ENCODE measurements at regions not wholly inside any gene's neighbourhood (a gene's known extent, or its start where the extent isn't known, plus 50 kb on each side); places are given as distances from the start of the nearest gene placed in this dataset.

DNA sequence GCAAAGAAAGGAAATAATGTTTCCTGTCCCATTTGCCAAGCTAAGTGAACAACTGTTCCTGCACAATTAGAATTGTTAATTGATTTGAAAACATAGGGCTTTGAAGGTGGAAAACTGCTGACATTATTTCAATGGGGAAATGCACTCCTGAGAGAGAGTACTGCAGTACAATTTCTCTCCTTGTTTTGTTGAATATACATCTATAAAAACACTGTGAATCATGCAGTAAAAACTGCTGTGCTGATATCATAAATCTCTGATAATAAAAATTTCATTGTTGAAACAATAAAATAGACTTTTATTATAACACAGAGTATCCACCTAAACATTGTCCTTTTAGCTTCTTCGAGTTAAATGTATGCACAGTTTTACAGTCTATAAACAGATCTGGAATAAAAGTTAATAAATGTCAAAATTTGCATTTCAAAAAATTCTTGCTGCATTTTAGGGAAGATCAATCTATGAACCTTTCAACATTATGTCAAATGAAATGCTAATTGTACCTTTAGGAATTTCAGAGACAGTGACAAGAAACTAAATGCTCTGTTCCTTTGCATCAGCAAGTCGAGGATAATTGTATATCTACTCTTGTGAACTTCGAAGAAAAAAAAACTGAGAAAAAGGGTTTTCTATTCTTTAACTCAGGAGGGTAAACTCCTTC lies 328.2 kb upstream of the DACH1 start:
- Histone ChIP-seq H3K4me3 (ENCODE audit: low read depth, low read length, poor library complexity, severe bottlenecking) (no peak overlapping the region), H3K79me2 (ENCODE audit: insufficient read depth, low read length) (no peaks in the 10 kb centered on the region), H3K36me3 (ENCODE audit: insufficient read depth, low read length) (no peaks in the 10 kb centered on the region), H3K27me3 (ENCODE audit: insufficient read depth, low read length) (no peaks in the 10 kb centered on the region), H2AFZ (ENCODE audit: low read length) (no peak overlapping the region), H3F3A (ENCODE audit: insufficient read depth, low read length) (no peaks in the 10 kb centered on the region), H3K9me3 (ENCODE audit: low read length) (no peaks in the 10 kb centered on the region), H3K4me1 (ENCODE audit: insufficient read depth, low read length, severe bottlenecking) (no peaks in the 10 kb centered on the region), H3K9me2 (ENCODE audit: low read depth, low read length) (no peaks in the 10 kb centered on the region), H3K27ac (ENCODE audit: low read depth, low read length, poor library complexity, severe bottlenecking) (no peak overlapping the region), H3K9ac (ENCODE audit: low read length) (no peak overlapping the region), H4K20me1 (ENCODE audit: insufficient read depth, low read length) (no peaks in the 10 kb centered on the region), H3K4me2 (ENCODE audit: low read length) (no peak overlapping the region)
- no peak for TF ChIP-seq EZH2 (IDR thresholded peaks at IDR 0.05; ENCODE audit: borderline replicate concordance, low read length)
- TF ChIP-seq, protein P1, sequence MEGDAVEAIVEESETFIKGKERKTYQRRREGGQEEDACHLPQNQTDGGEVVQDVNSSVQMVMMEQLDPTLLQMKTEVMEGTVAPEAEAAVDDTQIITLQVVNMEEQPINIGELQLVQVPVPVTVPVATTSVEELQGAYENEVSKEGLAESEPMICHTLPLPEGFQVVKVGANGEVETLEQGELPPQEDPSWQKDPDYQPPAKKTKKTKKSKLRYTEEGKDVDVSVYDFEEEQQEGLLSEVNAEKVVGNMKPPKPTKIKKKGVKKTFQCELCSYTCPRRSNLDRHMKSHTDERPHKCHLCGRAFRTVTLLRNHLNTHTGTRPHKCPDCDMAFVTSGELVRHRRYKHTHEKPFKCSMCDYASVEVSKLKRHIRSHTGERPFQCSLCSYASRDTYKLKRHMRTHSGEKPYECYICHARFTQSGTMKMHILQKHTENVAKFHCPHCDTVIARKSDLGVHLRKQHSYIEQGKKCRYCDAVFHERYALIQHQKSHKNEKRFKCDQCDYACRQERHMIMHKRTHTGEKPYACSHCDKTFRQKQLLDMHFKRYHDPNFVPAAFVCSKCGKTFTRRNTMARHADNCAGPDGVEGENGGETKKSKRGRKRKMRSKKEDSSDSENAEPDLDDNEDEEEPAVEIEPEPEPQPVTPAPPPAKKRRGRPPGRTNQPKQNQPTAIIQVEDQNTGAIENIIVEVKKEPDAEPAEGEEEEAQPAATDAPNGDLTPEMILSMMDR (IDR thresholded peaks at IDR 0.05; ENCODE audit: low read length): no peak

DNA sequence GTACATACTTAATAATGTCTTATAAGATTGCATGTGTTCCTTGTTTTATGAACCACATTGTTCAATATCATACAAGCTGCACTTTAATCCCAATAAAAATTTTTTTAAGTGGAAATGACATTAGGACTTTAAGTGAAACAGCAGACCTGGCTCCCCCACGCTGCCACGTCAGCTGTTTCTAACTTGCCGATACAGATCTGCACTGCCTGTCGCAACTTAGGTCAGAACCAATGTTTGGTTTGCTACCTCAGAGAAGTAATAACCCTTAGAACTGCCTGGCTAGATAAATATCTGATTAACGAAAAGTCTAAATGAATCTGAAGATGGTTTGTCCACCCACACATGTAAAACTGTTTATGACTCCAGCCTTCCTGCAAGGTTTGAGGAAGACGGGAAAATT lies 327.5 kb upstream of the DACH1 start:
- Histone ChIP-seq H3K27ac (ENCODE audit: low read depth, low read length, poor library complexity, severe bottlenecking) (no peak overlapping the region), H3K4me1 (ENCODE audit: insufficient read depth, low read length, severe bottlenecking) (no peaks in the 10 kb centered on the region), H3K36me3 (ENCODE audit: insufficient read depth, low read length) (no peaks in the 10 kb centered on the region), H3K27me3 (ENCODE audit: insufficient read depth, low read length) (no peaks in the 10 kb centered on the region), H3K4me2 (ENCODE audit: low read length) (no peak overlapping the region), H3K4me3 (ENCODE audit: low read depth, low read length, poor library complexity, severe bottlenecking) (no peak overlapping the region), H3F3A (ENCODE audit: insufficient read depth, low read length) (no peaks in the 10 kb centered on the region), H3K9me2 (ENCODE audit: low read depth, low read length) (no peaks in the 10 kb centered on the region), H3K79me2 (ENCODE audit: insufficient read depth, low read length) (no peaks in the 10 kb centered on the region), H3K9ac (ENCODE audit: low read length) (no peak overlapping the region), H4K20me1 (ENCODE audit: insufficient read depth, low read length) (no peaks in the 10 kb centered on the region), H3K9me3 (ENCODE audit: low read length) (no peaks in the 10 kb centered on the region), H2AFZ (ENCODE audit: low read length) (no peak overlapping the region)
- TF ChIP-seq, protein P1 (IDR thresholded peaks at IDR 0.05; ENCODE audit: low read length): no peak
- no peak for TF ChIP-seq EZH2 (IDR thresholded peaks at IDR 0.05; ENCODE audit: borderline replicate concordance, low read length)

DNA sequence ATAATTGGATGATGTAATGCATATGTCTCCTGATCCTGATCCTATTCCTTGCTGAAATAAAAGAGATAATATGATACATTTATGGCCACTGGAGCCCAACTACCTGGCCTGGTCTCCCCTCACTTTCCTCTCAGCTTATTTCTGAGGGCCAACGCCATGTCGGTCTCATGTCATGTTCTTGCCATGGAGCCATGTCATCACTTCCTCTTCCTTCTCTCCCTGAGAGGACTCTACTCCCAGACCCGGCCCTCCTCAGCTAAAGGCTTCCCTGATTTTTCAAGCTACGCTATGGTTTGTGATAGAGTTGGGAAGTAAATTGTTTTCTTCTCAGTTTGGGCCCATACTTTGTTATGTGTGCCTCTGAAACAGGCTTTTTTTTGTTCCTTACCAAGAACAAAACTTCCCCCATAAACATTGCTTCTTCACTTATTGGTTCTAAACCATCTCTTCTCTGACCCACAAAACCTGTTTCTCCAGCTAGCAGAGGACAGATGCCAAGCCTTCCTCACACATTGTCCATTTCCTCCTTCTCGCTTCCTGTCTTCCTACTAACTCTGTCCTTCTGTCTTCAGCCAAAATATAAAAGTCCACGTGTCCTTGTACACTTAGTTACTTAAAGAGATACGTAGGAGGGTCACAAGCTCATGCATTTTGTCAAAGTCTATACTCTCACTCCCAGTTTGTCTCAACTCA lies 319.9 kb upstream of the DACH1 start:
- TF ChIP-seq, protein P1 (IDR thresholded peaks at IDR 0.05; ENCODE audit: low read length): no peak
- TF ChIP-seq EZH2 (IDR thresholded peaks at IDR 0.05; ENCODE audit: borderline replicate concordance, low read length): no peak
- no peaks in the 10 kb centered on the region for H3K9me3 ChIP-seq (ENCODE audit: low read length)

More for the DNA sequence above, 319.9 kb upstream of the DACH1 start:
- H3F3A ChIP-seq (ENCODE audit: insufficient read depth, low read length): no peaks in the 10 kb centered on the region
- H3K9ac ChIP-seq (ENCODE audit: low read length): no peak overlapping the region
- H3K4me2 ChIP-seq (ENCODE audit: low read length): no peak overlapping the region
- H2AFZ ChIP-seq (ENCODE audit: low read length): no peak overlapping the region
- no peaks in the 10 kb centered on the region for H3K9me2 ChIP-seq (ENCODE audit: low read depth, low read length)
- H3K79me2 ChIP-seq (ENCODE audit: insufficient read depth, low read length): no peaks in the 10 kb centered on the region
- H3K27me3 ChIP-seq (ENCODE audit: insufficient read depth, low read length): no peaks in the 10 kb centered on the region
- no peaks in the 10 kb centered on the region for H3K36me3 ChIP-seq (ENCODE audit: insufficient read depth, low read length)
- no peak overlapping the region for H3K27ac ChIP-seq (ENCODE audit: low read depth, low read length, poor library complexity, severe bottlenecking)
- H3K4me1 ChIP-seq (ENCODE audit: insufficient read depth, low read length, severe bottlenecking): no peaks in the 10 kb centered on the region
- no peaks in the 10 kb centered on the region for H4K20me1 ChIP-seq (ENCODE audit: insufficient read depth, low read length)
- no peak overlapping the region for H3K4me3 ChIP-seq (ENCODE audit: low read depth, low read length, poor library complexity, severe bottlenecking)

Data from OCI-LY1 (cell line).